Stimulated activated CD4-positive, alpha-beta T cell treated with anti-CD3 and anti-CD28 coated beads, TNF-alpha, amount 100 ng/mL, for 4 hours (primary cell): ENCODE measurements at regions not wholly inside any gene's neighbourhood (a gene's known extent, or its start where the extent isn't known, plus 50 kb on each side); places are given as distances from the start of the nearest gene placed in this dataset.
"Not testable (repeated sequence)": the region's sequence is repeated elsewhere in the genome, so short reads cannot be mapped to it uniquely, and the experiment has no call there.

ENCODE experiments used
- DNase-seq, 3 experiments: peaks; one replicate each; pipeline ENCODE4 v3.0.0-alpha.2; 2020; ENCODE audit warnings: low read depth in 3 of 3

DNA sequence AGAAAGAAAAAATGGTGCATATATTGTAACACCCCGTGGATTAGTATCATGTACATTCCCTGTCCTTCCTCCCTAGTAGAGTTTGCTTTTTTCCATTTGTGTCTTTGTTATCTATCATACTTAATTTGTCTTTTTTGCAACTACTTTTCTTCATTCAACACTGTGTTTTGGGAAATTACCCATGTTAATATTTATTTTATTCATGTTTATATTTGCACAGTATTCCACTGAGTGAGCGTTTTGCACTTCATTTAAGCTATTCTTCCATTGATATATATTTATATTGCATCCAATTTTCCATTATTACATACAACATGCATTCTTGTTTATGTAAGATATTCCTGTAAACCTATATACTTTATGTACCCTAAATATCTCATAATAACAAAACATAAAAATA, 57.6 kb upstream of the FAM171A1 start:
- DNase-seq = no peak

DNA sequence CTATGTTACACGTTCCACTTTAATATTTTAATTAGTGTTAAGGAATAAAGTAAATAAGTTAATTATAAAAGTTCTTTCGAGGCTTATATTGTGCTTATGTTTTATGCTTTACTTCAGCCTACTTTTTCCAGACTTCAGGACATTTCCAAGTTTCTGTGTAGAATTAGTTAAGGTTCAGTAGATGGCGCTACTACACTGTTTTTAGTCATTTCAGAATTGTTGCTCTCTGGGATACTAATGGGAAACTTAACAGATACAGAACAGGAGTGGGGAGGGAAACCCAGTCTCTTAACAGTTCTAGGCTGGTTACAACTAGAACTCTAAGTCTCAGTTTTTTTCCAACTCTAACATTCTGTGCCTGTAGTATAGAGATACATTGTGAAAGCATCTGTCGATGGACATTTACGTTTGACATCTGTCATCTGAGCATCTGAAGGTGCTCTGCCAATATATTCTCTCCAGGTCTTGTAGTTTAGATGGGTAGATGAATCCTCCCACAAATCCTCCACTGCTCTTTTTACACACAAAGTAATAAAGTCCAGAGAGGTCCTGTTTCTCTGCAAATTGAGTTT, 56.8 kb upstream of the FAM171A1 start:
- no peak for DNase-seq

DNA sequence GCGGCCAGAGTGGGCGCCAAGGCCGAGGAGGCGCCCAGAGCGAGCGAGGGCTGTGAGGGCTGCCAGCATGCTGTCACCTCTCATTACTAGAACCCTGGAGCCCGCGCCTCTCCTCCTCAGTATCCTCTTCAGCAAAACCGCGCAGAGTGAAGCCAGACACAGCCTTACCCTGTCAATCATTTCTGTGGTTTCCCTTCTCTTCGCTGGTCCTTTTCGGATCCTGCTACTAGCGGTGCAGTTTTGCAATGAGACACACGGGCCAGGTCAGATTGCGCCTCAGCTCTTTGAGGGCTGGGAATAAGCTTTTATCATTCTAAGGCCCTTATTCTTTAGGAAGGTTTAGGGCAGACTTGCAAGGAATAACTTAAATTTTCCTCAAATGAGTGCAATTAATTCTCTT, 55.5 kb upstream of the FAM171A1 start:
- DNase-seq = no peak

DNA sequence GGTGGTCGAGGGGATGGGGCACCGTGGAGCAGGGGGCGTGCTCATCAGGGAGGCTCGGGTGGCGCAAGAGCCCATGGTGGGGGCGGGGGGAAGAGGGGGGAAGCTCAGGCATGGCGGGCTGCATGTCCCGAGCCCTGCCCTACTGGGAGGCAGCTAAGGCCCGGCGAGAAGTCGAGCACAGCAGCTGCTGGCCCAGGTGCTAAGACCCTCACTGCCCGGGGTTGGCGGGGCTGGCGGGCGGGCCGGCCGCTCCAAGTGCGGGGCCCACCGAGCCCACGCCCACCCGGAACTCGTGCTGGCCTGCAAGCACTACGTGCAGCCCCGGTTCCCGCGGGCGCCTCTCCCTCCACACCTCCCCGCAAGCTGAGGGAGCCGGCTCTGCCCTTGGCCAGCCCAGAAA, 55.0 kb upstream of the FAM171A1 start:
- DNase-seq = no peak

DNA sequence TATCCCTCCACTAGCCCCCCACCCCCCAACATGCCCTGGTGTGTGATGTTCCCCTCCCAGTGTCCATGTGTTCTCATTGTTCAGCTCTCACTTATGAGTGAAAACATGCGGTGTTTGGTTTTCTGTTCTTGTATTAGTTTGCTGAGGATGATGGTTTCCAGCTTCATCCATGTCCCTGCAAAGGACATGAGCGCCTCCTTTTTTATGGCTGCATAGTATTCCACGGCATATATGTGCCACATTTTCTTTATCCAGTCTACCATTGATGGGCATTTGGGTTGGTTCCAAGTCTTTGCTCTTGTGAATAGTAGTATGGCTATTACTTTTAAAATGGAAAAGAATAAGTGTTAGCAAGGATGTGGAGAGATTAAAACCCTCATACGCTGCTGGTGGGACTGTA, 50.8 kb upstream of the FAM171A1 start:
- not testable (repeated sequence) for DNase-seq
